ENCODE measurements at regions not wholly inside any gene's neighbourhood (a gene's known extent, or its start where the extent isn't known, plus 50 kb on each side); places are given as distances from the start of the nearest gene placed in this dataset.

DNA sequence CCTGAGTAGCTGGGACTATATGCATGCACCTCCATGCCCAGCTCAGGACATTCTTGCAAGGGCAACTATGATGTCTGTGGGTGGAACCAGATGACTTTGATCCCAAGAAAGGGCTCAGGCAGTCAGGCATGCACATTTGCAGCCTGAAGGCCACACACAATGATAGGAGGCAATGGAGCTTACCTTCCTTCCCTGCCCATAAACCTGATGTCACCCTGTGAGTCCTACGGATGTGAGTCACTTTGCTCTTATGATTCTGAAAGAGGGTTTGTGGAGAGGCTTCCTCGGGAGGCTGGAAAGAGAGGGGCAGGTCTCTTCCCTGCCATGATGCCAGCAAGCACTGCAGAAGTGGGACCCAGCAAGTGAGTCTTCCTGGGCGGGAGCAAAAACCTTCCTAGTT, 202.4 kb downstream of the LY86 start:
- no peak overlapping the region for H3K27ac ChIP-seq (ENCODE audit: low read depth in 1 of 2, low read length in 2 of 2)
- H3K4me1 ChIP-seq (ENCODE audit: control insufficient read depth in 4 of 4, insufficient read depth in 4 of 4, low read length in 3 of 4): no peaks in the 10 kb centered on the region
- no peak overlapping the region for H3K9ac ChIP-seq (ENCODE audit: low read depth in 1 of 2, low read length in 2 of 2)
- no peaks in the 10 kb centered on the region for H3K27me3 ChIP-seq (ENCODE audit: control insufficient read depth in 4 of 4, insufficient read depth in 4 of 4, low read length in 3 of 4)
- no peak for DNase-seq (ENCODE audit: low spot score)
- WGBS: 94% methylated on average over 3 of the region's 3 CpGs
- no peaks in the 10 kb centered on the region for H3K9me3 ChIP-seq (ENCODE audit: control insufficient read depth in 4 of 4, low read length in 3 of 4)
- no peak overlapping the region for H3K4me3 ChIP-seq (ENCODE audit: low read depth in 1 of 3, low read length in 3 of 3)
- H3K36me3 ChIP-seq (ENCODE audit: control insufficient read depth in 4 of 4, insufficient read depth in 3 of 4, low read depth in 1 of 4, low read length in 3 of 4): no peaks in the 10 kb centered on the region
- no peak for TF ChIP-seq RXRA (IDR thresholded peaks at IDR 0.05)
- TF ChIP-seq EGR1 (IDR thresholded peaks at IDR 0.05; ENCODE audit: low read depth in 2 of 2): no peak
- no peak for TF ChIP-seq REST (IDR thresholded peaks at IDR 0.05)
- TF ChIP-seq GABPA (IDR thresholded peaks at IDR 0.05 in 1 of 2, conservative IDR thresholded peaks at IDR 0.05 in 1 of 2): no peak
- TF ChIP-seq JUND (IDR thresholded peaks at IDR 0.05): no peak
- TF ChIP-seq, protein P1, sequence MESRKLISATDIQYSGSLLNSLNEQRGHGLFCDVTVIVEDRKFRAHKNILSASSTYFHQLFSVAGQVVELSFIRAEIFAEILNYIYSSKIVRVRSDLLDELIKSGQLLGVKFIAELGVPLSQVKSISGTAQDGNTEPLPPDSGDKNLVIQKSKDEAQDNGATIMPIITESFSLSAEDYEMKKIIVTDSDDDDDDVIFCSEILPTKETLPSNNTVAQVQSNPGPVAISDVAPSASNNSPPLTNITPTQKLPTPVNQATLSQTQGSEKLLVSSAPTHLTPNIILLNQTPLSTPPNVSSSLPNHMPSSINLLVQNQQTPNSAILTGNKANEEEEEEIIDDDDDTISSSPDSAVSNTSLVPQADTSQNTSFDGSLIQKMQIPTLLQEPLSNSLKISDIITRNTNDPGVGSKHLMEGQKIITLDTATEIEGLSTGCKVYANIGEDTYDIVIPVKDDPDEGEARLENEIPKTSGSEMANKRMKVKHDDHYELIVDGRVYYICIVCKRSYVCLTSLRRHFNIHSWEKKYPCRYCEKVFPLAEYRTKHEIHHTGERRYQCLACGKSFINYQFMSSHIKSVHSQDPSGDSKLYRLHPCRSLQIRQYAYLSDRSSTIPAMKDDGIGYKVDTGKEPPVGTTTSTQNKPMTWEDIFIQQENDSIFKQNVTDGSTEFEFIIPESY (IDR thresholded peaks at IDR 0.05): no peak
- no peak for TF ChIP-seq MAX (IDR thresholded peaks at IDR 0.05)
- no peak for TF ChIP-seq FOXA1 (IDR thresholded peaks at IDR 0.05)
- TF ChIP-seq, protein P2, sequence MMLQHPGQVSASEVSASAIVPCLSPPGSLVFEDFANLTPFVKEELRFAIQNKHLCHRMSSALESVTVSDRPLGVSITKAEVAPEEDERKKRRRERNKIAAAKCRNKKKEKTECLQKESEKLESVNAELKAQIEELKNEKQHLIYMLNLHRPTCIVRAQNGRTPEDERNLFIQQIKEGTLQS (IDR thresholded peaks at IDR 0.05): no peak
- TF ChIP-seq NR2F2 (IDR thresholded peaks at IDR 0.05): no peak
- no peak for TF ChIP-seq FOXA2 (IDR thresholded peaks at IDR 0.05)

- H3K27ac ChIP-seq (ENCODE audit: low read depth in 1 of 2, low read length in 2 of 2): no peak overlapping the region
- H3K4me3 ChIP-seq (ENCODE audit: low read depth in 1 of 3, low read length in 3 of 3): no peak overlapping the region
- 86% methylated on average over 9 of the region's 9 CpGs for WGBS
- no peaks in the 10 kb centered on the region for H3K9me3 ChIP-seq (ENCODE audit: control insufficient read depth in 4 of 4, low read length in 3 of 4)
- no peaks in the 10 kb centered on the region for H3K4me1 ChIP-seq (ENCODE audit: control insufficient read depth in 4 of 4, insufficient read depth in 4 of 4, low read length in 3 of 4)
- H3K36me3 ChIP-seq (ENCODE audit: control insufficient read depth in 4 of 4, insufficient read depth in 3 of 4, low read depth in 1 of 4, low read length in 3 of 4): no peaks in the 10 kb centered on the region
- no peak for DNase-seq (ENCODE audit: low spot score)
- H3K9ac ChIP-seq (ENCODE audit: low read depth in 1 of 2, low read length in 2 of 2): no peak overlapping the region
- H3K27me3 ChIP-seq (ENCODE audit: control insufficient read depth in 4 of 4, insufficient read depth in 4 of 4, low read length in 3 of 4): no peaks in the 10 kb centered on the region
- TF ChIP-seq FOXA1 (IDR thresholded peaks at IDR 0.05) (no peak), NR2F2 (IDR thresholded peaks at IDR 0.05) (no peak), MAX (IDR thresholded peaks at IDR 0.05) (no peak), REST (IDR thresholded peaks at IDR 0.05) (no peak), TAF1 (conservative IDR thresholded peaks at IDR 0.05) (no peak), JUND (IDR thresholded peaks at IDR 0.05) (no peak), HNF4A (conservative IDR thresholded peaks at IDR 0.05) (no peak), RAD21 (IDR thresholded peaks at IDR 0.05) (no peak), RXRA (IDR thresholded peaks at IDR 0.05) (no peak), CTCF (IDR thresholded peaks at IDR 0.05; ENCODE audit: low read depth, low read length, missing input control) (no peak), HNF4G (IDR thresholded peaks at IDR 0.05) (no peak)
- TF ChIP-seq, protein P1 (IDR thresholded peaks at IDR 0.05): no peak
Measured at GRCh38 chr6:6793388-6794250, 205.1 kb downstream of the LY86 start.

All from liver (tissue), 8 donors.